Endothelial cell of umbilical vein (primary cell): ENCODE measurements at regions not wholly inside any gene's neighbourhood (a gene's known extent, or its start where the extent isn't known, plus 50 kb on each side); places are given as distances from the start of the nearest gene placed in this dataset.

Experiments used
- BruUV-seq: library from RNA; stranded (reverse); fragments of 400-500 nt; replicated peaks from 2 replicates; lab custom pipeline; 2021; lab: Mats Ljungman, UMichigan
- CTCF ChIA-PET: fragments of 300-600, 350-600 bp; sonication (Branson Sonifier 250); formaldehyde crosslinking; loops from one replicate; lab custom pipeline; 2021; ENCODE audit warnings: antibody characterized with exemption, inconsistent platforms; lab: Charles Lee
- POLR2A ChIA-PET: fragments of 300-600, 350-600 bp; sonication (Branson Sonifier 250); formaldehyde crosslinking; loops from one replicate; lab custom pipeline; 2021; ENCODE audit warnings: antibody characterized with exemption, inconsistent platforms; lab: Charles Lee
- DNase-seq: peaks from one replicate; pipeline ENCODE4 v3.0.0-alpha.2; 2011; ENCODE audit warnings: low read depth, low spot score
- FAIRE-seq: peaks from 2 replicates; lab custom pipeline; 2011; peaks lifted over from hg19 to GRCh38; lab: Jason Lieb, UNC
- H2AFZ ChIP-seq: 2 replicates; pipeline ENCODE4 v1.6.0; 2012; ENCODE audit warnings: low read depth, low read length, control low read depth, inconsistent platforms
- H3K27ac ChIP-seq: 2 replicates; pipeline ENCODE4 v1.5.1; 2011; ENCODE audit warnings: low read depth, mild to moderate bottlenecking, control low read depth, low read length, moderate library complexity; ENCODE audit not compliant: insufficient read depth
- H3K27me3 ChIP-seq, 2 experiments: 2 replicates each; pipeline versions ENCODE4 v1.6.0 to v1.6.1; 2011; ENCODE audit warnings: low read length in 2 of 2, mixed read lengths in 1 of 2; ENCODE audit not compliant: control insufficient read depth in 2 of 2, insufficient read depth in 2 of 2
- H3K36me3 ChIP-seq, 2 experiments: 2 replicates in 1 of 2; 3 replicates in 1 of 2; pipeline ENCODE4 v1.5.1; 2011; ENCODE audit warnings: low read length in 2 of 2, mild to moderate bottlenecking in 1 of 2, moderate library complexity in 1 of 2; ENCODE audit not compliant: control insufficient read depth in 2 of 2, insufficient read depth in 2 of 2; ENCODE audit errors: extremely low read depth in 1 of 2
- H3K4me1 ChIP-seq: 3 replicates; pipeline ENCODE4 v1.5.1; 2011; ENCODE audit warnings: mild to moderate bottlenecking, low read length; ENCODE audit not compliant: control insufficient read depth, insufficient read depth; ENCODE audit errors: extremely low read depth
- H3K4me2 ChIP-seq: 2 replicates; pipeline ENCODE4 v1.6.1; 2011; ENCODE audit warnings: low read length, control low read depth, mixed read lengths; ENCODE audit not compliant: insufficient read depth
- H3K4me3 ChIP-seq, 3 experiments: fragments of 200-600 bp in 1 of 3; sonication (generic), shearing (Covaris generic) in 1 of 3; replicated peaks in 1 of 3; 2 replicates each; pipeline ENCODE4 v1.5.1; 2011 to 2016; ENCODE audit warnings: control low read depth in 3 of 3, low read length in 3 of 3, mild to moderate bottlenecking in 2 of 3, inconsistent platforms in 1 of 3, low read depth in 1 of 3, moderate library complexity in 1 of 3; ENCODE audit not compliant: insufficient read depth in 1 of 3
- H3K79me2 ChIP-seq: 2 replicates; pipeline ENCODE4 v1.6.0; 2012; ENCODE audit warnings: low read length, inconsistent platforms; ENCODE audit not compliant: control insufficient read depth, insufficient read depth
- H3K9ac ChIP-seq: replicated peaks from 2 replicates; pipeline ENCODE3; 2011; ENCODE audit warnings: low read length, control low read depth; ENCODE audit not compliant: insufficient read depth; ENCODE audit errors: extremely low read depth
- H3K9me1 ChIP-seq: replicated peaks from 3 replicates; pipeline ENCODE4 v1.6.0; 2011; ENCODE audit warnings: mild to moderate bottlenecking, low read length; ENCODE audit not compliant: control insufficient read depth, insufficient read depth; ENCODE audit errors: extremely low read depth
- H3K9me3 ChIP-seq: replicated peaks from 2 replicates; pipeline ENCODE4 v1.5.1; 2012; ENCODE audit warnings: low read length, inconsistent platforms; ENCODE audit not compliant: control insufficient read depth, insufficient read depth
- H4K20me1 ChIP-seq: replicated peaks from 2 replicates; pipeline ENCODE3; 2011; ENCODE audit warnings: mild to moderate bottlenecking, low read length; ENCODE audit not compliant: control insufficient read depth, insufficient read depth; ENCODE audit errors: extremely low read depth
- EZH2 ChIP-seq: IDR thresholded peaks from 2 replicates; pipeline ENCODE4 v1.6.1; 2012; ENCODE audit warnings: borderline replicate concordance, low read depth, mild to moderate bottlenecking, moderate library complexity, low read length, inconsistent platforms; ENCODE audit not compliant: severe bottlenecking
- FOS ChIP-seq: IDR thresholded peaks from 2 replicates; pipeline ENCODE4 v1.6.1; 2011; ENCODE audit warnings: mild to moderate bottlenecking, low read length, moderate library complexity, borderline replicate concordance; ENCODE audit not compliant: insufficient read depth
- GATA2 ChIP-seq: IDR thresholded peaks from 2 replicates; pipeline ENCODE4 v1.7.0; 2011; ENCODE audit warnings: low read depth, mild to moderate bottlenecking, moderate library complexity, mixed read lengths, low read length; ENCODE audit not compliant: insufficient read length, insufficient read depth
- JUN ChIP-seq: IDR thresholded peaks from 2 replicates; pipeline ENCODE4 v1.6.1; 2011; ENCODE audit warnings: borderline replicate concordance, low read depth; ENCODE audit not compliant: insufficient read length, insufficient read depth
- MYC ChIP-seq: IDR thresholded peaks from one replicate; pipeline ENCODE4 v1.6.1; 2011; ENCODE audit warnings: mild to moderate bottlenecking, low read depth, low read length
- POLR2A ChIP-seq: IDR thresholded peaks from 2 replicates; pipeline ENCODE4 v1.6.1; 2012; ENCODE audit warnings: low read depth, mild to moderate bottlenecking, control low read depth, low read length
- POLR2AphosphoS5 ChIP-seq: IDR thresholded peaks from 2 replicates; pipeline ENCODE4 v1.6.1; 2012; ENCODE audit warnings: low read depth, mild to moderate bottlenecking, control low read depth, low read length, moderate library complexity; ENCODE audit not compliant: insufficient read depth
- dilution Hi-C: fragments of 300-500 bp; cut with MboI; formaldehyde crosslinking; loops from one replicate; pipeline ENCODE4 v1.15.0; 2019; ENCODE audit warnings: low sequenced_read_pairs; ENCODE audit not compliant: extremely low pct_ligation_motif_present
- intact Hi-C: fragments of 100-400 bp; cut with micrococcal nuclease; formaldehyde crosslinking; loops from one replicate; pipeline ENCODE4 v1.10.0; 2022
- TF ChIP-seq, protein P1 (sequence below): IDR thresholded peaks from 2 replicates; pipeline ENCODE4 v1.6.1; 2011; ENCODE audit not compliant: insufficient read depth, insufficient read length
- TF ChIP-seq, protein P2 (sequence below), 2 donors: IDR thresholded peaks; 1 replicate in 1 of 2; 2 replicates in 1 of 2; pipeline ENCODE4 v1.5.1; 2011; ENCODE audit warnings: low read length in 2 of 2, mild to moderate bottlenecking in 2 of 2, moderate library complexity in 2 of 2, control low read depth in 1 of 2, inconsistent platforms in 1 of 2, low read depth in 1 of 2; ENCODE audit not compliant: insufficient read depth in 1 of 2; ENCODE audit errors: extremely low read depth in 1 of 2

DNA sequence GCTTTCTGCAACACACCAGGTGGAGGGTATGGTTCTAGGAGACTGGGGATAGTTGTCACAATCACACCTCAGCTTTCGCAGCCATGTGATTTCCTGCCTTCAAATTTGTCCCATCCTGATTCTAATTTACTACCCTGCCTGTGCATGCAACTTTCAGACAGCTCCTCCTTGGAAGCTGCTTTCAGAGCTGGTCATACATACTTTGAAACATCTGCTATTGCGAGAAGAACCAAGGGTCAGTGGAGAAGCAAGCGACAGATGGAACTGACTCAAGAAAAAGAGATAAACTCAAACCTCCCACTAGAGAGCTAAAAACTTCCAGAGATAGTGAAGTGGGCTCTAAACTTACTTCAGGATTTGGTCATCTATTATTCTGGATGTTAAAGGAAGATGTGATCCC is 381.7 kb upstream of the FGF13 start:
- H4K20me1 ChIP-seq, result no peaks in the 10 kb centered on the region
- dilution Hi-C loops, result no loop called here
- no peaks in the 10 kb centered on the region for H3K27me3 ChIP-seq
- no peak overlapping the region for H3K4me2 ChIP-seq
- no peak for TF ChIP-seq FOS
- no peak for TF ChIP-seq GATA2
- TF ChIP-seq MYC, result no peak
- no peak for TF ChIP-seq POLR2A
- TF ChIP-seq, protein P1, sequence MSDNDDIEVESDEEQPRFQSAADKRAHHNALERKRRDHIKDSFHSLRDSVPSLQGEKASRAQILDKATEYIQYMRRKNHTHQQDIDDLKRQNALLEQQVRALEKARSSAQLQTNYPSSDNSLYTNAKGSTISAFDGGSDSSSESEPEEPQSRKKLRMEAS, result no peak
- no peak for TF ChIP-seq JUN
- no peak for TF ChIP-seq EZH2
- TF ChIP-seq, protein P2, sequence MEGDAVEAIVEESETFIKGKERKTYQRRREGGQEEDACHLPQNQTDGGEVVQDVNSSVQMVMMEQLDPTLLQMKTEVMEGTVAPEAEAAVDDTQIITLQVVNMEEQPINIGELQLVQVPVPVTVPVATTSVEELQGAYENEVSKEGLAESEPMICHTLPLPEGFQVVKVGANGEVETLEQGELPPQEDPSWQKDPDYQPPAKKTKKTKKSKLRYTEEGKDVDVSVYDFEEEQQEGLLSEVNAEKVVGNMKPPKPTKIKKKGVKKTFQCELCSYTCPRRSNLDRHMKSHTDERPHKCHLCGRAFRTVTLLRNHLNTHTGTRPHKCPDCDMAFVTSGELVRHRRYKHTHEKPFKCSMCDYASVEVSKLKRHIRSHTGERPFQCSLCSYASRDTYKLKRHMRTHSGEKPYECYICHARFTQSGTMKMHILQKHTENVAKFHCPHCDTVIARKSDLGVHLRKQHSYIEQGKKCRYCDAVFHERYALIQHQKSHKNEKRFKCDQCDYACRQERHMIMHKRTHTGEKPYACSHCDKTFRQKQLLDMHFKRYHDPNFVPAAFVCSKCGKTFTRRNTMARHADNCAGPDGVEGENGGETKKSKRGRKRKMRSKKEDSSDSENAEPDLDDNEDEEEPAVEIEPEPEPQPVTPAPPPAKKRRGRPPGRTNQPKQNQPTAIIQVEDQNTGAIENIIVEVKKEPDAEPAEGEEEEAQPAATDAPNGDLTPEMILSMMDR (IDR thresholded peaks at IDR 0.05; ENCODE audit: extremely low read depth in 1 of 2, insufficient read depth in 1 of 2, low read depth in 1 of 2, low read length in 2 of 2), result no peak
- no peak for TF ChIP-seq POLR2AphosphoS5
- DNase-seq (no peak), FAIRE-seq (no peak)
- no peaks in the 10 kb centered on the region for H3K9me1 ChIP-seq
- no peaks in the 10 kb centered on the region for H3K36me3 ChIP-seq
- H3K79me2 ChIP-seq, result no peaks in the 10 kb centered on the region
- H3K9me3 ChIP-seq, result no peaks in the 10 kb centered on the region
- H2AFZ ChIP-seq, result no peak overlapping the region
- CTCF ChIA-PET, result no interaction called here
- POLR2A ChIA-PET, result no interaction called here
- intact Hi-C loops, result no loop called here
- no peaks in the 10 kb centered on the region for H3K4me1 ChIP-seq
- no TSS peak for BruUV-seq
- no peak overlapping the region for H3K9ac ChIP-seq
- no peak overlapping the region for H3K27ac ChIP-seq
- no peak overlapping the region for H3K4me3 ChIP-seq
